ENCODE measurements at regions not wholly inside any gene's neighbourhood (a gene's known extent, or its start where the extent isn't known, plus 50 kb on each side); places are given as distances from the start of the nearest gene placed in this dataset.

DNA sequence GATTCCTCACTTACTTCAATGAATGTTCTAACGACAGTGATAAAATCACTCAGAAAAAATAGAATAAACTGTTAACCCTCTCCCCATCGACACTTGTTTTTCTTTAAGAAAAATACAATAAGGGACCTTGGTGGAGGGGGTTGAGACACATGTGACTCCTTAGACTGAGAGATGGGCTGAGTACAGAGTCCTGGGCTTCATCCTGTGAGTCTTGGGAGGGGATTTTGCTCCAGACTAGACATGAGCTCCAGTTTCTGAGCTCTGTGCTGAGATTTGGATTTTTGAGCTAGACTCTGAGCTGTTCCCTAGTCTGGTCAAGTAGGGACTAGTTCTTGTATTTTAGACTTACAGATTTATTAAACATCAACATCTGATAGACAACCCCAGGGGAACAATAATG lies 241.5 kb upstream of the MVB12B start:
- H3K36me3 ChIP-seq (ENCODE audit: insufficient read depth, low read length) = no peaks in the 10 kb centered on the region
- TF ChIP-seq, protein P1, sequence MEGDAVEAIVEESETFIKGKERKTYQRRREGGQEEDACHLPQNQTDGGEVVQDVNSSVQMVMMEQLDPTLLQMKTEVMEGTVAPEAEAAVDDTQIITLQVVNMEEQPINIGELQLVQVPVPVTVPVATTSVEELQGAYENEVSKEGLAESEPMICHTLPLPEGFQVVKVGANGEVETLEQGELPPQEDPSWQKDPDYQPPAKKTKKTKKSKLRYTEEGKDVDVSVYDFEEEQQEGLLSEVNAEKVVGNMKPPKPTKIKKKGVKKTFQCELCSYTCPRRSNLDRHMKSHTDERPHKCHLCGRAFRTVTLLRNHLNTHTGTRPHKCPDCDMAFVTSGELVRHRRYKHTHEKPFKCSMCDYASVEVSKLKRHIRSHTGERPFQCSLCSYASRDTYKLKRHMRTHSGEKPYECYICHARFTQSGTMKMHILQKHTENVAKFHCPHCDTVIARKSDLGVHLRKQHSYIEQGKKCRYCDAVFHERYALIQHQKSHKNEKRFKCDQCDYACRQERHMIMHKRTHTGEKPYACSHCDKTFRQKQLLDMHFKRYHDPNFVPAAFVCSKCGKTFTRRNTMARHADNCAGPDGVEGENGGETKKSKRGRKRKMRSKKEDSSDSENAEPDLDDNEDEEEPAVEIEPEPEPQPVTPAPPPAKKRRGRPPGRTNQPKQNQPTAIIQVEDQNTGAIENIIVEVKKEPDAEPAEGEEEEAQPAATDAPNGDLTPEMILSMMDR (IDR thresholded peaks at IDR 0.05; ENCODE audit: extremely low read depth, low read depth, low read length) = no peak
- H4K20me1 ChIP-seq (ENCODE audit: insufficient read depth, low read length) = peaks cover 4% of the 10 kb centered on the region
- no peak overlapping the region for H2AFZ ChIP-seq (ENCODE audit: low read length)
- no peak overlapping the region for H3K27ac ChIP-seq (ENCODE audit: low read depth, low read length)
- H3K9me3 ChIP-seq (ENCODE audit: low read depth, low read length) = no peaks in the 10 kb centered on the region
- no peak overlapping the region for H3K4me3 ChIP-seq (ENCODE audit: insufficient read depth, low read length)
- H3K27me3 ChIP-seq (ENCODE audit: insufficient read depth, low read length) = peaks cover 2% of the 10 kb centered on the region
- DNase-seq (ENCODE audit: insufficient read length, low spot score, missing footprints) = no peak
- no peak overlapping the region for H3K4me2 ChIP-seq (ENCODE audit: insufficient read depth, low read length)
- no peaks in the 10 kb centered on the region for H3K79me2 ChIP-seq (ENCODE audit: insufficient read depth, low read length)
- no peaks in the 10 kb centered on the region for H3K4me1 ChIP-seq (ENCODE audit: insufficient read depth, low read length)

DNA sequence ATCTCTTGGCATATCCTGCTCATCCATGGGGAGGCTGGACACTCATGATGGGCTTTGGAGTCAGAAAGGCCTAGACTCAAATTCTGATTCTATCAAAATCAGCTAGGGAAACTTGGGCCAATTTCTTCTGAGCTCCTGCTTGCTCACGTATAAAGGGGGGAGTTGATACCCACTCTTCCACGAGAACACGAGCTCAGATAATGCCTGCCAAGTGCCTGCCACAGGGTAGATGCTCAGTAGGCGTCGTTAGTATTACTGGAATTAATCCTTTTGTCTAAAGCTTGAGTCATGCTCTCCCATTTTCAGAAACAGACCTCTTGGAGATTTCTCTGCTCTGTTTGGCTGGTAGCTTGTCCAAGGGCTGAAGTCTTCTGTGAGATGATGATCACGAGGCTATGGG lies 238.3 kb upstream of the MVB12B start:
- Histone ChIP-seq H3K4me1 (ENCODE audit: insufficient read depth, low read length) (no peaks in the 10 kb centered on the region), H2AFZ (ENCODE audit: low read length) (no peak overlapping the region), H3K4me2 (ENCODE audit: insufficient read depth, low read length) (no peak overlapping the region), H3K9me3 (ENCODE audit: low read depth, low read length) (no peaks in the 10 kb centered on the region), H4K20me1 (ENCODE audit: insufficient read depth, low read length) (no peaks in the 10 kb centered on the region), H3K79me2 (ENCODE audit: insufficient read depth, low read length) (no peaks in the 10 kb centered on the region), H3K27ac (ENCODE audit: low read depth, low read length) (no peak overlapping the region), H3K27me3 (ENCODE audit: insufficient read depth, low read length) (peaks cover 2% of the 10 kb centered on the region), H3K36me3 (ENCODE audit: insufficient read depth, low read length) (no peaks in the 10 kb centered on the region), H3K4me3 (ENCODE audit: insufficient read depth, low read length) (no peak overlapping the region)
- TF ChIP-seq, protein P1 (IDR thresholded peaks at IDR 0.05; ENCODE audit: extremely low read depth, low read depth, low read length) = no peak
- no peak for DNase-seq (ENCODE audit: insufficient read length, low spot score, missing footprints)

DNA sequence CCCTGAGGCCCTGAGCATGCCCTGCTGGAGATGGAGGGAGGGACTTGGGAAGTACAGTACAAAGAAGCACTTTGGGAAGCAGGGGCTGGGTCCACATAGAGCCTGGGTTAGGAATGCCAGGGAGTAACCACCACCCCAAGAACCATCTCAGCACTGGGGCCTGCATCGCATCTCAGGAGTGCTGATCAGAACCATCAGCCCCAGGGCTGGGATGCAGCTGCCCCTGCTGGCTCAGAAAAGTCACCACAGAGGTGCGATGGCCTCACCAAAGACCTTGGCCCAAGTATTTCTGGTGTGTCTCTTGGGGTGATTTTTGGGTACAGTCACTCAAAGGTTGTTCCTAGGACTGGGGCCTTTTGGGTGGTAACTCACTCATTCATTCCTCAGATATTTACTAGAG lies 236.8 kb upstream of the MVB12B start:
- Histone ChIP-seq H3K27me3 (ENCODE audit: insufficient read depth, low read length) (peaks cover 4% of the 10 kb centered on the region), H3K79me2 (ENCODE audit: insufficient read depth, low read length) (no peaks in the 10 kb centered on the region), H3K36me3 (ENCODE audit: insufficient read depth, low read length) (no peaks in the 10 kb centered on the region), H3K9me3 (ENCODE audit: low read depth, low read length) (no peaks in the 10 kb centered on the region), H3K4me3 (ENCODE audit: insufficient read depth, low read length) (no peak overlapping the region), H3K4me1 (ENCODE audit: insufficient read depth, low read length) (no peaks in the 10 kb centered on the region), H3K27ac (ENCODE audit: low read depth, low read length) (no peak overlapping the region), H2AFZ (ENCODE audit: low read length) (no peak overlapping the region), H3K4me2 (ENCODE audit: insufficient read depth, low read length) (no peak overlapping the region), H4K20me1 (ENCODE audit: insufficient read depth, low read length) (no peaks in the 10 kb centered on the region)
- no peak for DNase-seq (ENCODE audit: insufficient read length, low spot score, missing footprints)
- TF ChIP-seq, protein P1 (IDR thresholded peaks at IDR 0.05; ENCODE audit: extremely low read depth, low read depth, low read length) = no peak

DNA sequence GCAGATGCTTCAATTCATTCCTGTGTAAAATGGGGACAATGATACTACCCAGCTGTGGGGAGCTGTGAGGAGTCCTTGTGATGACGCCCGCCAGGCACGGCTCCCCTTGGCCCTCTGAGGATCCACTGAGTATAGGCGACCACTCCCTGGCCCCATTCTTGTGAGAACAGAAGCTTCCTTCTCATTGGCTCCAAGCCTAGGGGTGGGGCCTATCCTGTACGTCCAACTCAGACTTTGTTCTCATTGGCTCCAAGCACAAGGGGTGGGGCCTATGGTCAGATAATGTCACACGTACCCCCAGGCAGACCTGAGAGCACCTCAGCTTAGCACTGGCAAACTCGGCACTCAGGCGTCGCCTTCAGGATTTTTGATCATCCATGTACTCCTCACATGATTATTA lies 232.9 kb upstream of the MVB12B start:
- TF ChIP-seq, protein P1 (IDR thresholded peaks at IDR 0.05; ENCODE audit: extremely low read depth, low read depth, low read length) = no peak
- H3K27me3 ChIP-seq (ENCODE audit: insufficient read depth, low read length) = peaks cover 6% of the 10 kb centered on the region
- no peak for DNase-seq (ENCODE audit: insufficient read length, low spot score, missing footprints)
- no peaks in the 10 kb centered on the region for H3K36me3 ChIP-seq (ENCODE audit: insufficient read depth, low read length)
- H2AFZ ChIP-seq (ENCODE audit: low read length) = no peak overlapping the region
- H3K79me2 ChIP-seq (ENCODE audit: insufficient read depth, low read length) = no peaks in the 10 kb centered on the region
- H4K20me1 ChIP-seq (ENCODE audit: insufficient read depth, low read length) = no peaks in the 10 kb centered on the region
- H3K4me2 ChIP-seq (ENCODE audit: insufficient read depth, low read length) = no peak overlapping the region
- no peak overlapping the region for H3K27ac ChIP-seq (ENCODE audit: low read depth, low read length)
- no peaks in the 10 kb centered on the region for H3K9me3 ChIP-seq (ENCODE audit: low read depth, low read length)
- no peaks in the 10 kb centered on the region for H3K4me1 ChIP-seq (ENCODE audit: insufficient read depth, low read length)
- no peak overlapping the region for H3K4me3 ChIP-seq (ENCODE audit: insufficient read depth, low read length)

All from osteoblast (primary cell).